Naive thymus-derived CD8-positive, alpha-beta T cell (primary cell): ENCODE measurements at regions not wholly inside any gene's neighbourhood (a gene's known extent, or its start where the extent isn't known, plus 50 kb on each side); places are given as distances from the start of the nearest gene placed in this dataset.

ENCODE experiments used
- ATAC-seq, 2 donors: fragments of 150-1000 bp; cut with Tn5 transposase in 1 of 2; sonication (Bioruptor Pico), chemical (Tn5 transposase) in 1 of 2; 1 replicate in 1 of 2; 2 replicates in 1 of 2; pipeline ENCODE4 v1.10.0; 2021; ENCODE audit warnings: mild to moderate bottlenecking in 2 of 2, moderate library complexity in 2 of 2
- POLR2A ChIA-PET: fragments of 350-600 bp; sonication (Branson Sonifier 250); formaldehyde crosslinking; loops from one replicate; lab custom pipeline; 2021; ENCODE audit warnings: antibody characterized with exemption; lab: Charles Lee
- DNase-seq, 10 donors: peaks; one replicate each; pipeline versions ENCODE4 v3.0.0 to v3.0.0-alpha.2; 2020 to 2022
- H3K27ac Mint-ChIP-seq, 10 donors: one replicate each; pipeline ENCODE4 v1.8.0; 2020 to 2022; ENCODE audit warnings: mild to moderate bottlenecking in 10 of 10, mixed read lengths in 10 of 10, moderate library complexity in 4 of 10, inconsistent platforms in 1 of 10
- H3K27me3 Mint-ChIP-seq, 5 donors: one replicate each; pipeline ENCODE4 v1.8.0; 2021 to 2022; ENCODE audit warnings: mixed read lengths in 5 of 5
- H3K36me3 Mint-ChIP-seq, 3 donors: one replicate each; pipeline ENCODE4 v1.8.0; 2020 to 2022; ENCODE audit warnings: mixed read lengths in 3 of 3, mild to moderate bottlenecking in 2 of 3, inconsistent platforms in 1 of 3
- H3K4me1 Mint-ChIP-seq, 4 donors: one replicate each; pipeline ENCODE4 v1.8.0; 2021 to 2022; ENCODE audit warnings: mixed read lengths in 4 of 4
- H3K4me3 Mint-ChIP-seq, 10 donors: one replicate each; pipeline ENCODE4 v1.8.0; 2020 to 2022; ENCODE audit warnings: mild to moderate bottlenecking in 10 of 10, mixed read lengths in 10 of 10, moderate library complexity in 6 of 10, inconsistent platforms in 1 of 10
- H3K9me3 Mint-ChIP-seq, 9 donors: one replicate each; pipeline ENCODE4 v1.8.0; 2020 to 2022; ENCODE audit warnings: mixed read lengths in 9 of 9, mild to moderate bottlenecking in 3 of 9, inconsistent platforms in 1 of 9, moderate library complexity in 1 of 9

DNA sequence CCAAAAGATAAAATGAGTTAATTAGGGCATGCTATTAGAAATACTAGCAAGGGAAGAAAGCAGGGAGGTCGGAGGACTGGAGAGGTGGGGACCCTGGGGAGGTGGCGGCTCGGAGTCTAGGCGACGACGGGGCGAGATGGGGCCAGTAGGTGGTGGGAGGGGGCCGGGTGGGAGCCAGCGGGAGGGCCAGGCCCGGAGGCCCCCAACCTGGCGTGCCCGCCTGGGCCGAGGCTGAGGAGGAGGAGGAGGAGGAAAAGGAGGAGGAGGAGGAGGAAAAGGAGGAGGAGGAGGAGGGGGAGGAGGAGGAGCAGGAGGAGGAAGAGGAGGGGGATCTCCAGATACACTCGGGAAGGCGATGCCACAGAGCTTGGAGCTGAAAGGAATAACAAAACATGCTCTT, 426.2 kb downstream of the NR2F2 start:
- H3K9me3 Mint-ChIP-seq: peaks cover 0 to 13% (median 8%) of the 10 kb centered on the region in 9 donors
- no peak overlapping the region for H3K27ac Mint-ChIP-seq
- POLR2A ChIA-PET: no interaction called here
- H3K4me3 Mint-ChIP-seq: no peak overlapping the region
- H3K27me3 Mint-ChIP-seq: no peaks in the 10 kb centered on the region
- no peaks in the 10 kb centered on the region for H3K4me1 Mint-ChIP-seq
- DNase-seq: no peak
- H3K36me3 Mint-ChIP-seq: no peaks in the 10 kb centered on the region
- ATAC-seq: no peak

GRCh38 chr15:96762566-96762965, 432.1 kb downstream of the NR2F2 start:
- ATAC-seq (no peak), DNase-seq (no peak)
- POLR2A ChIA-PET: no interaction called here
- Mint-ChIP-seq H3K36me3 (no peaks in the 10 kb centered on the region), H3K4me3 (no peak overlapping the region), H3K27ac (no peak overlapping the region), H3K4me1 (no peaks in the 10 kb centered on the region), H3K9me3 (peaks cover 0 to 7% (median 0%) of the 10 kb centered on the region in 9 donors), H3K27me3 (peaks cover 0 to 3% (median 0%) of the 10 kb centered on the region in 5 donors)

DNA sequence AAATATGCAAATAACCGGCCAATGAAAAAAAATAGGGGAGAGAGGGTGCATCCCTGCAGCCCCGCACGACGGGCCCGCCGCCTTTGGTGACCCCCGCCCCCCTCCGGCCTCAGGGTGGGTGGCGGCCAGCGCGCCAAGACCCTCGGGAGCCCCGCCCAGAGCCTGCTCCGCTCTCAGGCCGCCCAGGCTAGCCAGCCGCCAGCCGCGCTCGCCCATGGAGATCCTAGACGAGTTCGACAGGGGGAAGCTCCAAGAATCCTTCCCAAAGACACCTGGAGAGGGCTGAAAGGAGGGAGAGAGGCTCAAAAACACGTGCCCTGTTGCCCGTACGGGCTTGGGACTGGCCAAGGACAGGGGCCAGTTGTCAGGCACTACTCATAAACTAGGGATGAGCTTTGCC, 434.0 kb downstream of the NR2F2 start:
- Mint-ChIP-seq H3K27ac (no peak overlapping the region), H3K9me3 (peaks cover 0 to 7% (median 0%) of the 10 kb centered on the region in 9 donors), H3K4me1 (no peaks in the 10 kb centered on the region), H3K27me3 (peaks cover 0 to 3% (median 0%) of the 10 kb centered on the region in 5 donors), H3K4me3 (no peak overlapping the region), H3K36me3 (no peaks in the 10 kb centered on the region)
- ATAC-seq (no peak), DNase-seq (no peak)
- POLR2A ChIA-PET: no interaction called here

DNA sequence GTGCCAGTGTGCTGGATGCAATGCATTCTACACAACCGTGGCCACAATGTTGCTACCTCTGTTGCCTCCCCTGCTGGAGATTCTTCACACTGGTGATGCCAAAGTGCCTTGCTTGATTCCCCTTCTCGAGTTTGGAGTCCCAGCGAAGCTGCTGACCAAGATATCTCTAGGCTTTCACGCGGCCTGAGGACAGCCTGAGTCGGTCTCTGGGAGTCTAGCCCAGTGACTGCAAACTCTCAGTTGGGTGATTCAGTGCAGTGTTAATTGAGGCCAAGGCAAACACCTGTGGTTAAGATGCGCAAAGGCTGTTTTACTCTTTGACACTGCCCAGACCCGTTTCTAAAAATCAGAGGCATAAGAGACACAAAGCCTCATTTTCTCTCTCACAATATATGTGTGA, 434.4 kb downstream of the NR2F2 start:
- ATAC-seq: no peak
- POLR2A ChIA-PET: no interaction called here
- no peak overlapping the region for H3K4me3 Mint-ChIP-seq
- DNase-seq: no peak
- H3K4me1 Mint-ChIP-seq: no peaks in the 10 kb centered on the region
- no peaks in the 10 kb centered on the region for H3K36me3 Mint-ChIP-seq
- no peak overlapping the region for H3K27ac Mint-ChIP-seq
- H3K9me3 Mint-ChIP-seq: peaks cover 0 to 5% (median 0%) of the 10 kb centered on the region in 9 donors
- peaks cover 0 to 3% (median 0%) of the 10 kb centered on the region in 5 donors for H3K27me3 Mint-ChIP-seq

- POLR2A ChIA-PET: interaction anchor here (0.6 kb wide), 1 partner anchor 92 kb away, joined by 4 read pairs; no protein-coding TSS in a partner anchor
- DNase-seq: no peak
- H3K9me3 Mint-ChIP-seq: peaks cover 0 to 9% (median 0%) of the 10 kb centered on the region in 9 donors
- H3K4me1 Mint-ChIP-seq: no peaks in the 10 kb centered on the region
- no peak overlapping the region for H3K27ac Mint-ChIP-seq
- H3K27me3 Mint-ChIP-seq: peaks cover 0 to 7% (median 0%) of the 10 kb centered on the region in 5 donors
- H3K4me3 Mint-ChIP-seq: no peak overlapping the region
- H3K36me3 Mint-ChIP-seq: no peaks in the 10 kb centered on the region
- no peak for ATAC-seq
Measured at GRCh38 chr15:96766366-96766765, 435.9 kb downstream of the NR2F2 start.

DNA sequence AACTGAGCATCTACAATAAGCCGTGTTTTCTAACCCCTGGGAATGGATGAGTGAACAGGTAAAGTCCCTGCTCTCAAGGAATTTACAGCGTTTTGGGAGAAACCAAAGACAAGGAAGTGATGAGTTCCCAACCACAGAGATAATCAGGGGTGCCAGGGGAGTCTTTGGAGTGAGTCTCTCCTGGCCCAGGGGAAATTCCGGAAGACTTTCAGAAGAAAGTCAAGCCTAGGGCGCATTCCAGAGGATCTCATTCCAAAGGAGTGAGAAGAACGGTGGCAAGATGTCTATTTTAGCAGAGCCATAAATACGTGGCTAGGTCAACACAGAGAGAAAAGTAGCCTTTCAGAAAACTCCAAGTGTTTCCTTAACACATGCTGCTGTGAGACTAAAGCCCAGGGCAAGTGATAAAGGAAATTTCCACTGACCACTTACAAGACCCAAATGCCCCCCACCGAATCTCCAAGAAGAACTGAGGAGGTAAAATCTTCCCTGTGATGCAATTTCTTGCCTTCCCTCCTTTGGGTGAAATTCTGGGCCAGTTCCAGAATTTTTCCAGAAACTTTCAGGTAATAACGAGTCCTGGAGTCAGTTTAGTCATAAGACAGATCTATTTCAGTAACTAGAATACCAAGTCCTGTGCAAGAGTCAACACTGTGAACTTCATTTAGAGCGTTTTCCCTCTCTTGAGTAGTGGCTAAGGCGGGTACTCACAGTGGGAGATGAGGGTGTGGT, 437.4 kb downstream of the NR2F2 start:
- no peak for DNase-seq
- Mint-ChIP-seq H3K27me3 (peaks cover 0 to 10% (median 0%) of the 10 kb centered on the region in 5 donors), H3K4me3 (no peak overlapping the region), H3K9me3 (peaks cover 0 to 10% (median 2%) of the 10 kb centered on the region in 9 donors), H3K4me1 (no peaks in the 10 kb centered on the region), H3K27ac (no peak overlapping the region), H3K36me3 (no peaks in the 10 kb centered on the region)
- no peak for ATAC-seq
- POLR2A ChIA-PET: no interaction called here

DNA sequence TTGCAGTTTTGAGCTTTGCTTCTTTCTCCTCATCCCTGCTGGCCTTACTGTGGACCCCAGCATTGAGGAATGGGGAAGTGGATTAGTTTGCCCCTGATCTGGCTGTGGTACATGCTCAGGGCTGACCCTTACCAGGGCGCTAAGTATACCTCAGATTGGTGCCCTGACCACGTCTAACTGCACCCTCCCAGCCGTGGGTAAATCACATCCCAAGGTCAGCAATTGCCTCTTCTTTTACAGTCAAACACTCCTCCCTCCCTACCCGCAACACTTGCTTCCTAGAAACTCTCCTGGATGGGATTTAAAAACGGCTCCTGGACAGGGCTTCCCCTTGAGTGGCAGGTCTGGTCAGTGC, 437.9 kb downstream of the NR2F2 start:
- H3K4me3 Mint-ChIP-seq: no peak overlapping the region
- H3K27ac Mint-ChIP-seq: no peak overlapping the region
- POLR2A ChIA-PET: no interaction called here
- peaks cover 0 to 14% (median 0%) of the 10 kb centered on the region in 5 donors for H3K27me3 Mint-ChIP-seq
- no peaks in the 10 kb centered on the region for H3K36me3 Mint-ChIP-seq
- ATAC-seq (no peak), DNase-seq (no peak)
- peaks cover 0 to 15% (median 3%) of the 10 kb centered on the region in 9 donors for H3K9me3 Mint-ChIP-seq
- no peaks in the 10 kb centered on the region for H3K4me1 Mint-ChIP-seq

- POLR2A ChIA-PET: no interaction called here
- H3K9me3 Mint-ChIP-seq: peaks cover 0 to 23% (median 3%) of the 10 kb centered on the region in 9 donors
- no peaks in the 10 kb centered on the region for H3K4me1 Mint-ChIP-seq
- no peak for DNase-seq
- no peak for ATAC-seq
- no peak overlapping the region for H3K4me3 Mint-ChIP-seq
- peaks cover 0 to 18% (median 0%) of the 10 kb centered on the region in 5 donors for H3K27me3 Mint-ChIP-seq
- no peak overlapping the region for H3K27ac Mint-ChIP-seq
- H3K36me3 Mint-ChIP-seq: no peaks in the 10 kb centered on the region
Measured at GRCh38 chr15:96771035-96771434, 440.5 kb downstream of the NR2F2 start.

DNA sequence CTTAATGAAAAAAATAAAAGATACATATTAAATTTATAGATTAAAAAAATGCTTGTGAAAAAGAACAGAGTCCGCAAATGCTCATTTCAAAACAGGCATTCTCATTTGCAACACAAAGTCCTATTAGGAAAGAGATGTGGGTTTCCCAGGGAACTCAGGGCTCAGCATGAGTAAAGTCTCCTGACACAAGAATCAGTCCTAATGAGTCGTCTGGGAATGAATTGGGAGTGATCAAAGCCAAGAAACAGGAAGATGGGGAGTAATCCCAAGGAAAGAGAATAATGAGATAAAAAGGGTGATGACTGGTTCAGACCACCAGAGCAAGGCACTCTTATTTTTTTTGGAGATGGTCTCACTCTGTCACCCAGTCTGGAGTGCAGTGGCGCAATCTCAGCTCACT, 443.7 kb downstream of the NR2F2 start:
- Mint-ChIP-seq H3K27me3 (peaks cover 0 to 24% (median 2%) of the 10 kb centered on the region in 5 donors), H3K4me3 (no peak overlapping the region), H3K36me3 (no peaks in the 10 kb centered on the region), H3K4me1 (no peaks in the 10 kb centered on the region), H3K27ac (no peak overlapping the region), H3K9me3 (peaks cover 0 to 23% (median 3%) of the 10 kb centered on the region in 9 donors)
- ATAC-seq (no peak), DNase-seq (no peak)
- POLR2A ChIA-PET: no interaction called here

DNA sequence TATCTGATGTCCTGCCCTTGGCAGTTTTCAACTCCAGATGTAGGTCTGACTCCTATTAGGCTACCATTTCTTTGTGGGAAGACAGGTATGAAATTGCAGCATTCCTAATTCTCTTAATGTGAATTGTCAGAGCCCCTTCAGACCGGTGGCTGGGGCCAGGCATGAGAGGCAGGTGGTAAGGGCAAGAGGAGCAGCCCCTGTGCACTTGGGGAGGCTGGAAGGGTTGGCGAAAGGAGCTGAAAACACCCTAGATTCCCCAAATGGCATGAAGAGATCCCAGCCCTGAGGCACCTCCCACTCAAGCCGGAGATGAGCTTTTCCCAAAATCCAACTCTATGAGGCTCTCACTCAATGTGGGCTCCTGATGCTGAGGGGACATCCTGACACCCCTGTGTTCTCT, 453.2 kb downstream of the NR2F2 start:
- Mint-ChIP-seq H3K4me3 (no peak overlapping the region), H3K9me3 (peaks cover 0 to 24% (median 0%) of the 10 kb centered on the region in 9 donors), H3K27me3 (peaks cover 0 to 38% (median 3%) of the 10 kb centered on the region in 5 donors), H3K27ac (no peak overlapping the region), H3K36me3 (no peaks in the 10 kb centered on the region), H3K4me1 (no peaks in the 10 kb centered on the region)
- DNase-seq (no peak), ATAC-seq (no peak)
- POLR2A ChIA-PET: no interaction called here

- no peak for ATAC-seq
Measured at GRCh38 chr15:96790004-96790403, 459.5 kb downstream of the NR2F2 start.

GRCh38 chr15:96792216-96792615, 461.7 kb downstream of the NR2F2 start:
- DNase-seq (no peak), ATAC-seq (no peak)
- Mint-ChIP-seq H3K36me3 (no peaks in the 10 kb centered on the region), H3K4me3 (no peak overlapping the region), H3K27me3 (peaks cover 0 to 4% (median 1%) of the 10 kb centered on the region in 5 donors), H3K27ac (no peak overlapping the region), H3K9me3 (peaks cover 0 to 3% (median 0%) of the 10 kb centered on the region in 9 donors), H3K4me1 (no peaks in the 10 kb centered on the region)
- POLR2A ChIA-PET: no interaction called here

More at GRCh38 chr15:96790004-96790403, 459.5 kb downstream of the NR2F2 start:
- no peaks in the 10 kb centered on the region for H3K4me1 Mint-ChIP-seq
- peaks cover 0 to 7% (median 1%) of the 10 kb centered on the region in 5 donors for H3K27me3 Mint-ChIP-seq
- no peak overlapping the region for H3K4me3 Mint-ChIP-seq
- H3K9me3 Mint-ChIP-seq: peaks cover 0 to 12% (median 0%) of the 10 kb centered on the region in 9 donors
- DNase-seq: no peak
- POLR2A ChIA-PET: no interaction called here
- H3K36me3 Mint-ChIP-seq: no peaks in the 10 kb centered on the region
- H3K27ac Mint-ChIP-seq: no peak overlapping the region

DNA sequence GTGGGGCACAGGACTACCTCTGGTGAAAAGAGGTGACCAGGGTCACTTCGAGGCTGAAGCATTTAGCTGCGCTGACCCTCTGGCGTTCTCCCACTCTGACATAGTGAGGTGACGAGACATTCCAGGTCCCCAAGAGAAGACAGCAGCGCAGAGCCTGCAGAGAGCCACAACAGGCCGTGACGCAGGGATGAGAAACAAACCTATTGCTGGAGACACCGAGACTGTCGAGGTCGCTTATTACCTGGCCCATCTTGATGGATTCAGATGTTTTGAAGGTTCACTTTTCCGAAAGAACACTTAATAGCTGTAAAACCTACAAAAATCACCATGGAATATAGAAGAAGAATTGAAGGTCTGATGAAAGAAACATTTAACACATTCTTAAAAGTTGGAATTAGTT, 466.3 kb downstream of the NR2F2 start:
- peaks cover 0 to 3% (median 0%) of the 10 kb centered on the region in 9 donors for H3K9me3 Mint-ChIP-seq
- no peaks in the 10 kb centered on the region for H3K4me1 Mint-ChIP-seq
- H3K27me3 Mint-ChIP-seq: peaks cover 0 to 16% (median 4%) of the 10 kb centered on the region in 5 donors

More for the DNA sequence above, 466.3 kb downstream of the NR2F2 start:
- POLR2A ChIA-PET: no interaction called here
- no peak overlapping the region for H3K27ac Mint-ChIP-seq
- H3K36me3 Mint-ChIP-seq: no peaks in the 10 kb centered on the region
- ATAC-seq: no peak
- H3K4me3 Mint-ChIP-seq: no peak overlapping the region
- DNase-seq: no peak
